ENCODE measurements at regions not wholly inside any gene's neighbourhood (a gene's known extent, or its start where the extent isn't known, plus 50 kb on each side); places are given as distances from the start of the nearest gene placed in this dataset.

DNA sequence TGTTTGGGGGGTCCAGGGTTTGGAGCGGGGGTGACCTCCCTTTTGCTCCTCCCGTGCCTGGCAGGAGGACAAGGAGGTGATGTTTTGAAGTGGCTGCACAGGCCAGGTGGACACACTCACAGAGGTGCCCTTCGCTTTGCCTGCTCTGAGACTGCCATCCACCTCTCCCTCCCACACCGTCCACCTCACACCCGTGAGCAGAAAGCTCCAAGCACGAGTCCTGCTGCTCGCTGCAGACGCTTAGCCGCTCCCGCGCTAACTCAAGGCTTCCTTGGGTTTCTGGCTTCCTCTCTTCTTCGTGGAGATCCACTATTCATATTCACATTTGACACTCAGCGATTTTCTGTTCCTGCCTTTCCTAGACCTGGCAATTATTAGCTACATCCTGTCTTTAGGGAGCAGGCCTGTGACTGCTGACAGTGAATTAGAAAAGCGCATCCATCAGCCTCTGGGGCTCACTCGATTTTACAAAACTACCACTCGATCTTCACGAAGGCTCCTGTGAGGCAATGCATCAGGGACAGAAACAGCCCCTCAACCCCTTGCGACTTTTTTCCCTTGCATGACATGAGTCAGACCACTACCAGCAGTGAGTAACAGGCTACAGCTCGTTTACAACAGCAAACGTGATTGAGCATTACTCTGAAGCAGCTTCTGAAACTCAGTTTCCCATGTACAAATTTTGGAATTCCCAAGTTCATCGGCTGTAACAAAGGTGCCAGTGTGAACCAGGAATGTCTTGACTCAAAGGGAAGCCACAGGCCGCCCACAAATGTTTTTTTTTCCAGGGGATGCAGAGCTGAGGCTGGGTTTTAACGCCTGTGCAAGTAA lies 238.7 kb upstream of the SOX11 start:
- H3K27me3 Mint-ChIP-seq = no peaks in the 10 kb centered on the region
- H3K36me3 Mint-ChIP-seq (ENCODE audit: low read depth) = no peaks in the 10 kb centered on the region
- H3K4me1 Mint-ChIP-seq = no peaks in the 10 kb centered on the region
- H3K9me3 Mint-ChIP-seq = no peaks in the 10 kb centered on the region
- CTCF ChIA-PET = no interaction called here
- H3K27ac Mint-ChIP-seq = no peak overlapping the region
- TF ChIP-seq, protein P1, sequence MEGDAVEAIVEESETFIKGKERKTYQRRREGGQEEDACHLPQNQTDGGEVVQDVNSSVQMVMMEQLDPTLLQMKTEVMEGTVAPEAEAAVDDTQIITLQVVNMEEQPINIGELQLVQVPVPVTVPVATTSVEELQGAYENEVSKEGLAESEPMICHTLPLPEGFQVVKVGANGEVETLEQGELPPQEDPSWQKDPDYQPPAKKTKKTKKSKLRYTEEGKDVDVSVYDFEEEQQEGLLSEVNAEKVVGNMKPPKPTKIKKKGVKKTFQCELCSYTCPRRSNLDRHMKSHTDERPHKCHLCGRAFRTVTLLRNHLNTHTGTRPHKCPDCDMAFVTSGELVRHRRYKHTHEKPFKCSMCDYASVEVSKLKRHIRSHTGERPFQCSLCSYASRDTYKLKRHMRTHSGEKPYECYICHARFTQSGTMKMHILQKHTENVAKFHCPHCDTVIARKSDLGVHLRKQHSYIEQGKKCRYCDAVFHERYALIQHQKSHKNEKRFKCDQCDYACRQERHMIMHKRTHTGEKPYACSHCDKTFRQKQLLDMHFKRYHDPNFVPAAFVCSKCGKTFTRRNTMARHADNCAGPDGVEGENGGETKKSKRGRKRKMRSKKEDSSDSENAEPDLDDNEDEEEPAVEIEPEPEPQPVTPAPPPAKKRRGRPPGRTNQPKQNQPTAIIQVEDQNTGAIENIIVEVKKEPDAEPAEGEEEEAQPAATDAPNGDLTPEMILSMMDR (IDR thresholded peaks at IDR 0.05) = no peak
- POLR2A ChIA-PET = no interaction called here
- H3K4me3 Mint-ChIP-seq = no peak overlapping the region
- ATAC-seq (ENCODE audit: low read depth) (no peak), DNase-seq (no peak)
- intact Hi-C loops (cut with micrococcal nuclease) = no loop called here

DNA sequence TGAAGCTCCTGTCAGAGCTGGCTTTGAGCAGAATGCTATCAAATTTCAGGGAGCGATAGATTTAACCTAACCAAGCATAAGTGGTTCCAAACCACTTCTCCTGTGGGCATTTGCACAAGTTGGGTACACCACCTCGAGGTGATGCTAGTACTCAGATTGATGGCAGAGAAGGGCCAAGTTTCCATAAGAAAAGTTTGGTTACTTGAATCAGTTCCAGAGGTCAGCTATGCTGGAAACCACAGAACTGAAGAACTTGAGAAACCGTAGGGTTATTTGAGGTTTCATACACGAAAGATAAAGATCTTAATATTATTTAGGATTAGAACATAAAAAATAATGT lies 238.2 kb upstream of the SOX11 start:
- CTCF ChIA-PET = no interaction called here
- Mint-ChIP-seq H3K4me1 (no peaks in the 10 kb centered on the region), H3K9me3 (no peaks in the 10 kb centered on the region), H3K4me3 (no peak overlapping the region), H3K36me3 (ENCODE audit: low read depth) (no peaks in the 10 kb centered on the region), H3K27me3 (no peaks in the 10 kb centered on the region), H3K27ac (no peak overlapping the region)
- POLR2A ChIA-PET = no interaction called here
- TF ChIP-seq, protein P1 (IDR thresholded peaks at IDR 0.05) = no peak
- DNase-seq (no peak), ATAC-seq (ENCODE audit: low read depth) (no peak)
- intact Hi-C loops (cut with micrococcal nuclease) = no loop called here

GRCh38 chr2:5459041-5459440 lies 233.1 kb upstream of the SOX11 start:
- Mint-ChIP-seq H3K36me3 (ENCODE audit: low read depth) (no peaks in the 10 kb centered on the region), H3K9me3 (no peaks in the 10 kb centered on the region), H3K27ac (no peak overlapping the region), H3K4me3 (no peak overlapping the region), H3K27me3 (no peaks in the 10 kb centered on the region), H3K4me1 (no peaks in the 10 kb centered on the region)
- intact Hi-C loops (cut with micrococcal nuclease) = no loop called here
- TF ChIP-seq, protein P1 (IDR thresholded peaks at IDR 0.05) = no peak
- ChIA-PET CTCF (no interaction called here), POLR2A (no interaction called here)
- ATAC-seq (ENCODE audit: low read depth) (no peak), DNase-seq (no peak)

DNA sequence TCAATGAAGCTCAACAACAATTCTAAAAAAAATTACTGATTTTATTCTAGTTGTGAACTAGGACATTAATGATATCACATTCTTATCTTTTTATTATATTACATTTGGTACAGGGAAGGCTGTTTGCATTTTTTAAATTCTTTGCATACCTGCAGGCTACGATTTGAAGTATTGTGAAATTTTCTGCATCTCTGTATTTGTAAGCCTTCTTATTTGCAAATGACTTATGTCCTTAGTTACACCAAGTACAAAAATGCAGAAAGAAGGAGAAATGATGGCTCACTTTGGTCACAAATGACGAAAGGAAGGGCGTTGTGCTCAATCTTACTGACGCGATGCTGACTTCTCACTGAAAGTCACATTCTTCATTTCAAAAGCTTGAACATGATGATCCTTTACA lies 227.5 kb upstream of the SOX11 start:
- no peak for ATAC-seq (ENCODE audit: low read depth)
- Mint-ChIP-seq H3K4me1 (no peaks in the 10 kb centered on the region), H3K27ac (no peak overlapping the region), H3K36me3 (ENCODE audit: low read depth) (no peaks in the 10 kb centered on the region), H3K4me3 (no peak overlapping the region), H3K27me3 (no peaks in the 10 kb centered on the region), H3K9me3 (no peaks in the 10 kb centered on the region)
- intact Hi-C loops (cut with micrococcal nuclease) = no loop called here
- CTCF ChIA-PET = no interaction called here
- TF ChIP-seq, protein P1 (IDR thresholded peaks at IDR 0.05) = no peak
- POLR2A ChIA-PET = no interaction called here
- DNase-seq = no peak

DNA sequence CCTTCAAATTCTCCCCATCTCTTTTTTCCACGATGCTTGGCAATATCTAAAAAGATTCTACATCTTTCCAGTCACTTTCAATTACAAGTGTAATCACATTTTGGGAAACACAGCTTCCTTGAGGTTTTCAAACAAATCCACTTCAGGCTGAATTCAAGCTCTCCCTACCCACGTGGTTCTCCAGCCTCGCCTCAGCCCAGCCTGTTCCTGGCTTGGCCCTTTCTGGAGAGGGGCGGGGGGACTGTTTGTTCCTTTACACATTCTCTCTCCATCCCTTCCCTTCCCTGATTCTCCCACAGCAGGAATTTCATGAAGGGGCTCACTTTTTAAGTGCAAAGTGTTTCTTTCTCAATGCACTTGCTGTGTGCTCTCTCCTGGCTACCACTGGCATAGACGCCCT lies 226.3 kb upstream of the SOX11 start:
- Mint-ChIP-seq H3K27ac (no peak overlapping the region), H3K36me3 (ENCODE audit: low read depth) (no peaks in the 10 kb centered on the region), H3K27me3 (peaks cover 2% of the 10 kb centered on the region), H3K4me1 (no peaks in the 10 kb centered on the region), H3K4me3 (no peak overlapping the region), H3K9me3 (no peaks in the 10 kb centered on the region)
- ATAC-seq (ENCODE audit: low read depth) (no peak), DNase-seq (no peak)
- ChIA-PET POLR2A (no interaction called here), CTCF (no interaction called here)
- intact Hi-C loops (cut with micrococcal nuclease) = no loop called here
- TF ChIP-seq, protein P1 (IDR thresholded peaks at IDR 0.05) = no peak

Data from activated B cell treated with CpG ODN at 0.5 μM for 24 hours (primary cell).